ENCODE measurements at regions not wholly inside any gene's neighbourhood (a gene's known extent, or its start where the extent isn't known, plus 50 kb on each side); places are given as distances from the start of the nearest gene placed in this dataset.

DNA sequence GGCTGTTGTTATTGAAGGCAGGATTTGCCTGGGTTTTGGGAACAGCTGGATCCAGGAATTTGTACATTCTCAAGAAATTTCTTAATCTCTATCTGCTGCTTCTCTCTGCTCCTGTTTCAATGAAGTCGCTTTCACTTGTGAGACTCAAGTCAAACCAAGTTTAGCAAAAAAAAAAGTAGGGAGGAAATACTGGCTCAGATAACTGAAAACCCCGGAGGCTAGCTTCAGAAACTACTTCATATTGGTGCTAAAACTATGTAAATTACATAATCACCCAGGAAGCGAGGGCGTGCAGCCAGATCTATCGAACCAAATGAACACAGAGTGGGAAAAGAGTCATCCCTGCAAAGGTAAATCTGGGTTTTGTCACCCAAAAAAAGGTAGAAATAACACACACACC is 68.3 kb upstream of the FICD start:
- H3K9me3 ChIP-seq (ENCODE audit: low read depth) = no peaks in the 10 kb centered on the region
- H3K36me3 ChIP-seq = no peaks in the 10 kb centered on the region
- H3K27me3 ChIP-seq = no peaks in the 10 kb centered on the region
- H3K4me1 ChIP-seq (ENCODE audit: low read depth) = peaks cover 4% of the 10 kb centered on the region
- H3K4me3 ChIP-seq = no peak overlapping the region
- DNase-seq (ENCODE audit: low read depth in 1 of 2, low spot score in 1 of 2) = peak in 1 of 2 donors; percentile 81
- no peak overlapping the region for H3K27ac ChIP-seq
- TF ChIP-seq, protein P1, sequence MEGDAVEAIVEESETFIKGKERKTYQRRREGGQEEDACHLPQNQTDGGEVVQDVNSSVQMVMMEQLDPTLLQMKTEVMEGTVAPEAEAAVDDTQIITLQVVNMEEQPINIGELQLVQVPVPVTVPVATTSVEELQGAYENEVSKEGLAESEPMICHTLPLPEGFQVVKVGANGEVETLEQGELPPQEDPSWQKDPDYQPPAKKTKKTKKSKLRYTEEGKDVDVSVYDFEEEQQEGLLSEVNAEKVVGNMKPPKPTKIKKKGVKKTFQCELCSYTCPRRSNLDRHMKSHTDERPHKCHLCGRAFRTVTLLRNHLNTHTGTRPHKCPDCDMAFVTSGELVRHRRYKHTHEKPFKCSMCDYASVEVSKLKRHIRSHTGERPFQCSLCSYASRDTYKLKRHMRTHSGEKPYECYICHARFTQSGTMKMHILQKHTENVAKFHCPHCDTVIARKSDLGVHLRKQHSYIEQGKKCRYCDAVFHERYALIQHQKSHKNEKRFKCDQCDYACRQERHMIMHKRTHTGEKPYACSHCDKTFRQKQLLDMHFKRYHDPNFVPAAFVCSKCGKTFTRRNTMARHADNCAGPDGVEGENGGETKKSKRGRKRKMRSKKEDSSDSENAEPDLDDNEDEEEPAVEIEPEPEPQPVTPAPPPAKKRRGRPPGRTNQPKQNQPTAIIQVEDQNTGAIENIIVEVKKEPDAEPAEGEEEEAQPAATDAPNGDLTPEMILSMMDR (IDR thresholded peaks at IDR 0.05; ENCODE audit: low read depth, low read length) = no peak

DNA sequence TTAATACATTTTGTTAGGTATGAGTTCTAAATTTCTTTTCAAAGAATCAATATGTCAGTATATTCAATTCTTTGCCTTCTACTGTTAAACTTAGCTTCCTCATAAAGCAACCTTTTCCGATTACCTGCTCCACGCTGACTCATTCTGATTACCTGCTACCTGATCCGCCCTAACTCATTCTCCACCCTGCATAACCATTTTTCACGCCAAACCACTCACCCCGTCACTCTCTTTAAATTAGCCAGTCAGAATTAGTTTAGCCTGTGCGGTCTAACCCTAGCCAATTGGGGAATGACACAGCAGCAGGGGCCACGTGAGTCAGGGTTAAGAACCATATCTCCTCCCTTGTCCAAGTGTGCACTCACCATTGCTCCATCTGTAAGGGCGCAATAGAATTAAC is 72.2 kb upstream of the FICD start:
- H3K27ac ChIP-seq = no peak overlapping the region
- no peaks in the 10 kb centered on the region for H3K27me3 ChIP-seq
- TF ChIP-seq, protein P1 (IDR thresholded peaks at IDR 0.05; ENCODE audit: low read depth, low read length) = no peak
- no peaks in the 10 kb centered on the region for H3K9me3 ChIP-seq (ENCODE audit: low read depth)
- no peaks in the 10 kb centered on the region for H3K36me3 ChIP-seq
- peaks cover 4% of the 10 kb centered on the region for H3K4me1 ChIP-seq (ENCODE audit: low read depth)
- no peak for DNase-seq (ENCODE audit: low read depth in 1 of 2, low spot score in 1 of 2)
- H3K4me3 ChIP-seq = no peak overlapping the region

DNA sequence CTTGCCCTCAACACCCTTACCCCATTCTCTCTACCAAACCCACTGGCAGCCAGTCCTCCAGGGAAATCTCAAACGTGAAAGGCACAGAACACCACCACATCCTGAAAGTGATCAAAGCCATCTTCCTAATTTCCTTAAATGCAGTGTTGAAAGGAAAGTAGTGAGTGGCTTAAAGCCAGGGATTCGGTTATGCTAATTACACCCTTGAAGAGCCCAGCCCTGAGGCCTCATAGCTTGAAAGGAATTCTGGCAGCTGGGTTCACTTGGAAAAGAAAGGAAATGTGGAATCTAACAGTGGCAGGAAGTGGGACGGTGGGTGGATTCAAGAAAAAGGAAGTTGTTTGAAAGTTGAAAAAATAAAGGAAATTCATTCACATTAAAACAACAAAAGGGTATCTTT is 73.0 kb upstream of the FICD start:
- peak in 1 of 2 donors; percentile 40 for DNase-seq (ENCODE audit: low read depth in 1 of 2, low spot score in 1 of 2)
- Histone ChIP-seq H3K27me3 (no peaks in the 10 kb centered on the region), H3K27ac (no peak overlapping the region), H3K4me1 (ENCODE audit: low read depth) (peaks cover 1% of the 10 kb centered on the region), H3K36me3 (no peaks in the 10 kb centered on the region), H3K4me3 (no peak overlapping the region), H3K9me3 (ENCODE audit: low read depth) (no peaks in the 10 kb centered on the region)
- TF ChIP-seq, protein P1 (IDR thresholded peaks at IDR 0.05; ENCODE audit: low read depth, low read length) = no peak

DNA sequence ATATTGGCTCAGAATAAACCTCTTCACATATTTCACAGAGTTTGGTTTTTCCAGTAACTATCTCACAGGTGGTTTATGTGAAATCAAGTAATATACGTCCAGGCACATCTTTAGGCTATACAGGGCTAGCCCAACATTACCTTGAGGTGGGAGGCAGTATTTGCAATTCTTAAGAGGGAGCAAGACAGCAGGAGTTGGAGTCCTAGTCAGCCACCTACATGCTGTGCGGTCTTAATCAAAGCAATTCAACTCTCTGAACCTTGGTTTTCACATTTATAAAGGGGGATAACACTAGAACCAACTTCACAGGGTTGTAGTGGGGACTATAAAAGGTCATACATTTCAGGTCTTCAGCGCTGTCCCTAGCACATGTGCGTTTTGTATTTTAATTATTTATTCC is 73.5 kb upstream of the FICD start:
- no peak for DNase-seq (ENCODE audit: low read depth in 1 of 2, low spot score in 1 of 2)
- Histone ChIP-seq H3K9me3 (ENCODE audit: low read depth) (no peaks in the 10 kb centered on the region), H3K27me3 (no peaks in the 10 kb centered on the region), H3K4me1 (ENCODE audit: low read depth) (no peaks in the 10 kb centered on the region), H3K4me3 (no peak overlapping the region), H3K36me3 (no peaks in the 10 kb centered on the region), H3K27ac (no peak overlapping the region)
- TF ChIP-seq, protein P1 (IDR thresholded peaks at IDR 0.05; ENCODE audit: low read depth, low read length) = no peak

DNA sequence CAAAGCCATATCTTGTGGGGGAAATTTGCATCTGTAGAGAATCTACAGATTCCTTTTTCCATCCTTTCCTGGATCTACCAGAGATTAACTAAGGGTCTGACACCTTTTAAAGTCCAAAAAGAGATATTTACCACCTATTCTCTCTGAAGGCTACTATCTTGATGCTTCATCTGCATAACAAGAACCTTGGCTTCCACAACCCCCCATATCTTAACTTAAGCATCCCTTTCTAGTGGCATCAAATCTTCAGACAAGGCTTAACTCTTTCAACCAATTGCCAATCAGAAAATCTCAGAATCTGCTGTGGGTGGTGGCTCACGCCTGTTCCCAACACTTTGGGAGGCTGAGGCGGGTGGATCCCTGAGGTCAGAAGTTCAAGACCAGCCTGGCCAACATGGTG is 74.3 kb upstream of the FICD start:
- Histone ChIP-seq H3K27ac (no peak overlapping the region), H3K9me3 (ENCODE audit: low read depth) (no peaks in the 10 kb centered on the region), H3K4me3 (no peak overlapping the region), H3K4me1 (ENCODE audit: low read depth) (no peaks in the 10 kb centered on the region), H3K27me3 (no peaks in the 10 kb centered on the region), H3K36me3 (no peaks in the 10 kb centered on the region)
- no peak for DNase-seq (ENCODE audit: low read depth in 1 of 2, low spot score in 1 of 2)
- TF ChIP-seq, protein P1 (IDR thresholded peaks at IDR 0.05; ENCODE audit: low read depth, low read length) = no peak

DNA sequence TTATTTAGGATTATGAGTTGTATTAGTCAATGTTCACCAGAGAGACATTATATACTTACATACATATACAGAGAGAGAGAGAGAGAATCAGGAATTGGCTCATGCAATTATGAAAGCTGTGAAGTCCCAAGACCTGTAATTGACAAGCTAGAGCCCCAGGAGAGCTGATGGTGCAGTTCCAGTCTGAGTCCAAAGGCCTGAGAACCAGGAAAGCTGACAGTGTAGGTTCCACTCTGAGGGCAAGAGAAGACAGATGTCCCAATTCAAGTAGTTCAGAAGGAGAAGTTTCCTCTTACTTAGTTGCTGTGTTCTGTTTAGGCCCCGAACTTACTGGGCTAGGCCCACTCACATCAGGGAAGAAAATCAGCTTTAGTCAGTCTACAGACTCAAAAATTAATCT is 76.4 kb upstream of the FICD start:
- TF ChIP-seq, protein P1 (IDR thresholded peaks at IDR 0.05; ENCODE audit: low read depth, low read length) = no peak

More for the DNA sequence above, 76.4 kb upstream of the FICD start:
- Histone ChIP-seq H3K4me1 (ENCODE audit: low read depth) (no peaks in the 10 kb centered on the region), H3K9me3 (ENCODE audit: low read depth) (no peaks in the 10 kb centered on the region), H3K4me3 (no peak overlapping the region), H3K36me3 (no peaks in the 10 kb centered on the region), H3K27ac (no peak overlapping the region), H3K27me3 (no peaks in the 10 kb centered on the region)
- no peak for DNase-seq (ENCODE audit: low read depth in 1 of 2, low spot score in 1 of 2)
